Stimulated activated naive CD4-positive, alpha-beta T cell treated with Interleukin-2 at 50 U/mL for 16 hours (primary cell): ENCODE measurements at regions not wholly inside any gene's neighbourhood (a gene's known extent, or its start where the extent isn't known, plus 50 kb on each side); places are given as distances from the start of the nearest gene placed in this dataset.

Source experiments
- DNase-seq: peaks from one replicate; lab custom pipeline; 2025; lab: John Stamatoyannopoulos, UW

DNA sequence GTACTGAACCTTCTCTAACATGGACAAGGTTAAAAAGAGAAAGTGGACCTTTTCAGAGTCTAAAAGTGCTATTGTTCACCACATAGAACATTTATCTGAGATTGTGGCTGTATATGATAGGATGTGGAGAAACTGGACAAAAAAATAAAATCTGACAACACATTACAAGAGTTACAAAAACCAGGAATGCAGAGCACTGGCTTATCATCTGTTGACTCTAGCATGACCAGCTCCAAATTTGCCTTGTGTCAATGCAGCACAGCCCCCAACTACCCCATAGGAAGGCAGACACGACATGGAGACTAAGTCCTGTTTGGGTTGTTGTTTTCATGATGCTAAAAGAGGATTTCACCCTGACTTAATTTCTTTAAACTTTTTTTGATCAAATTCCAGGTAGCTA lies 436.9 kb upstream of the MARCKS start:
- DNase-seq: no peak

DNA sequence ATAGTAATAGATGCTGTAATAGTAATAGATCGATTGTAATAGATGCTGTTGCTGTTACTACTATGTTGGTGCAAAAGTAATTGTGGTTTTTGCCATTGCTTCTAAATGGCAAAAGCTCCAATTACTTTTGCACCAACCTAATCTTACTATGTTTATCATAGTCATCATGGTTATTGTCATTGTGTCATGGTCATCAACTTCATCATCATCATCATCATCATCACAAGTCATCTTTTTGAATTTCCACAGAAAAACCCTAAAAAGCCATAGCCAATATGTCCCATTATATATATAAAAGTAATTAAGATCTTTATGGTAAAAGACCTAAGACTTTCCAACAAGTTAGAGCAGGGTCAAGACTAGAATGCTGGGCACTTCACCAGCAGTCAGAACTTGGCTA lies 435.1 kb upstream of the MARCKS start:
- no peak for DNase-seq

DNA sequence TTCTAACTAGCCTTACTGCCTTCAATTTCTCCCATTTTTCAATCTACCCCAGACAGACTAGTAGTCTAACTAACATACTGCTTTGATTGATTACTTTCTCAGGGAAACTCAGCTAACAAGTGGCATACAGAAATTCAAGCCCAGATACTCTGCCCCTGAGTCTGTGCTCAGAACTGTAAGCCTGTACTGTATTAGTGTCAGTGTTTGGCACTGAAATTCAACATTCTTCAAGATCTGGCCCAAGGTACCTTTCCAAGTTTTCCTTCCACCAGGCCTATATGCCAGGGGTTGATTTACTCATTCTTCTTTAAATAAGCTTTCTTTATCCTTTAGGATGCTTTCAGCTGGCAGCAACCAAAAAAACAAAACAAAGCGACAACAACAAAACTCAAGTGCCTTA lies 433.2 kb upstream of the MARCKS start:
- DNase-seq: no peak

DNA sequence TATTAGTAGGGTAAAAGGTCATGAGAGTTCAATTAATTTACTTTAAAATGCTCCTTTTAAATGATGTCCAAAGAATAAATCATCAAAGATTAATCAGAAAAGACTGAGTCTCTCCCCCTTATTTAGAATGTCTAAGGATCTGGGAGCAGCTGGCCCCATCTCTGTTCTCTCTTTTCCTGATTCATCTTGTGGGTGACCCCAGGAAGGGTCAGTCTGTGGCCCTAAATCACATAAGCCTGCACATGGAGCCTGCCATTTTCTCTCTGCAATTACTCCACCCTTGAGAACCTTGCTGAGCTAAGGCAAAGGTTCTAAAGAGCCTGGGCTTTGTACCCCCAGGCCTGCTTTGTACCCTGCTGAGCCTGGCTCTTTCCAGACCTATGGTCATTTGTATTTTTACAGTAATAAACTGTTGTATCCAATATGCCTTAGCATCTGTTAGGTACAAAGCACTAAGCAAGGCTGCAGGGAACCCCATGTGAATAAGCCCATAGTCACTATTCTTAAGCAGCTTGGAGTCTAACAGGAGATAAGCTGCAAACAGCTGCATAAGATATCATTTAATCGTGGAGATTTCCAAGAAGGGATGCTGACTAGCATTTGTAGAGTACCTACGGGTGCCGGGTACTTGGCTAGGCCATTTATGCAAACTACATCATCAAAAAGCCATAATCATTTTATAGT lies 431.0 kb upstream of the MARCKS start:
- DNase-seq: no peak

DNA sequence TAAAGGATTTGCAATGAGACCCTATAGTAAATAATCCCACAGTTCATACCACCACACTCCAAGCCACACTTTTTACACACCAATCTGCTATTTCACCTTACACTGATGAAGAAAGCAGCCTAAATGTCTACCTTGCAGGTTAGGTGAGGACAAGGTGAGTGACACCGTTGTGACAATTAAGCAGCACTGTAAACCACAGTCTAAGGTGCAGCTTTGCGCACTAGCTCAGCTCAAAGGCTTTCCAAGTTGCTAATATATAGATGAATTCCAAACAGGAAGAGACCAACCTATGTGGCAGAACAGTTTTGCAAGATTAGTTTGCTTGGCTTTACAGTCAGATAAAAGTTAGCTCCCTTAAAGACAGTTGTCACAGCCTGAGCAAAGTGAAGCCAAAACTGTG lies 429.5 kb upstream of the MARCKS start:
- no peak for DNase-seq

DNA sequence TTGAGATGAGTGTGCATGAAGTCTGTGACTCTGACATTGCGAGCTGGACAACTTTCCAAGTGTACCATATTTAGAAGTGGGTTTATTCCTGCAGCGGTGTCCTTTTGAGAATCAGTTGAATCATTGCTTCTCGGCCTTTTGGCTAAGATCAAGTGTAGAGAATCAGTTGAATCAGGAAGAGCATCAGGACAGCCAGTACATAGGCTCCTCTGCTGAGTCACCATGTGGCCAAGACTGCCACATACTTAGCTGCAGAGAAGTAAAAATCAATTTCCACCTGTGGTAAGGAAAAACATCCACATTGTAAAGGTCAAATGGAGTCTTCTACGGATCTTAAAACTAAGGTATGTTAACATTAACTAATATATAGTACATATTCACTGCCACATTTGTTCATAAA lies 428.4 kb upstream of the MARCKS start:
- no peak for DNase-seq

DNA sequence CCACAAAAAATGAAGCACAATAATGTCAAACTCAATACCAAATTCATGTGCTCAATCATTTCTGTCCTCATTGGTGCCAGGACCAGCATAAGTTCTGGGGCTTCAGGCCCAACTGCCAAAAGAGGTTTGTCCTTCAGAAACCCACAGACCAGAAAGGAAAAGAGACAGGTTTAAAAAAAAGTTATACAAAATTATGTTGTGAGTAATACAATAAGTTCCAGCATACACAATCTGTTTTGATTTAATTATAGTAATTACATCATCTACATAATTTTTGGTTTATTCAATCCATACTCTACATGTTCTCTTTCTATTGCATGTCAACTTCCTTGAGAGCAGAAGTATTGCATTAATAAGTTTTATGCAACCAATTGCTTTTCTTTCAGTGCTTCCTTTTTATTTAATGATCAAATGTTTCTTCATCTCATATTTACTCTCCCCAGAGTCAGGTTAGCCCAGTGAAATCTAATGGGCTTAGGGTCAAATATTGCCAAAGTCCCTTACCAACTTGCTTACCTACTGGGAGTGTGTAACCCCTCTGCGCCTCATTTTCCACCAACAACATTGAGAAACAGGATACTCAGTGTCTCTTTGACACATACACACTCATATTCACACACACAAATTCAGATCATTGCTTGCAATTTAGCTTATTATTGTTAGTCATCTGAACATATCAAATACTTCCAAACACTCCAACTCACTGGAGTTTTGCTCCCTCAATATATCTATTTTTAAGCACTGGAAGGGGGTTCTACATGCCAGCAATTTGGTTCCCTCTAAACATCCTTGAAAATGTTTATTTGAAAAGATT lies 424.4 kb upstream of the MARCKS start:
- DNase-seq: no peak

DNA sequence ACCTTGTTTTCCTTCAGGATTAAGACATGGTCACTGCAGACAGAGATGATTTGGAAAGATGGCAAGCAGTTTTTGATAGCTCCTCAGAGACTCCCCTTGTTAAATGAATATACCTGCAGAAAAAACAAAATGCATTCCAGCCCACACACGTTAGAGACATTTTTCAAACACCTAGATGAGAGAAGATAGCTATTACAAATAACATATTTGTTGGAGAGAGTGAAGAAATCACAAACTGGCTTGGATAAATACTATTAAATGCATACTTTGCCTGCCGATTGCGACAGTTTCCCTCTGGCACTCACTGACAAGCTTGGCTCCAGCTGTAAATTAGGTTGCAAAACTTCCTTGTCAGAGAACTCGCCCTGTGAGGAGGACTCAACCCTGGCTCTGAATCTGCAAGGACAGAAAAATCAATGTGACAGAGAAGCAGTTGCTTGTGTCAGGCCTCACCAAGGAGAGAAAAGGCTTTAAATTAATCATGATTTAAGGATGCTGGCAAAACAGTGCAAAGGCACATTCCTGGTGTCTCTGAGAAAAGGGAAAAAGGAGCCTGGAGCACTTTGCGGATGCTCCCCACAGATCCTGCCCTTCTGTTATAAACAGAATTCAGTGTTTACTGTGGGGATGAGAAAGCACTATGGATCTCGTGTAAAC lies 423.7 kb upstream of the MARCKS start:
- no peak for DNase-seq

DNA sequence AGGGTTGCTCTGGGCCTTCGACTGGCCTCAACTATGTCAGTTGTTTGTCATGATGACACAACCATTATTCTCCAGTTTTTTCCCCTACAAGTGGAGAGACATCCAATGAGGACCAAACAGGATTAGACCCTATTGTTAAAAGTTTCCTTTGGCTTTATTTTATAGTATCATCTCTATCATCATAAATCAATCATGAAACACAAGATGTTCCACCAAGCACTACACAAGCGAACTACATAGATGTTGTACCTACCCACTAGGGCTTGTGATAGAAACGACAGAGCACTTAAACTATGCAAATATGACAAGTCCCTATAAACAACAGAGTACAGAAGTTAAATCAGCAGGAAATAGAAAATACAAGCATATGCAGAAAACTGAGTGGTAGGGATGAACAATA lies 422.5 kb upstream of the MARCKS start:
- DNase-seq: no peak

DNA sequence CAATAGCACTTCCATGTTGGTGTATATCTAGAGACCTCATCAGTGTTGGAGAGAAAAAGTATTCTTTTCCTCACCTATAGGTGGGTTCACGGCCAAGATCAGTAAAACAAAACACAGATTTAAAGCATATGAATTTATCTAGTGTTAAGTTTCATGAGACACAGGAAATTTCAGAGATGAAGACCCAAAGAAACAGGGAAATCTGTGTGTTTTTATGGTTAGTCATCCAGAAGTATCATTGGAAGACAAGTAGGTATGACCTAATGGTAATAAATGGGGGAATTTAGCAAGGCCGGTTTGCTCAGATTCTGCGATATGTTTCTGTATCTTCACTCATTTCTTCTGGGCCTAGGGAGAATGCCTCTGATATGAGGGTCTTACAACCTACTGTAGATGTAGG lies 419.6 kb upstream of the MARCKS start:
- DNase-seq: no peak

DNA sequence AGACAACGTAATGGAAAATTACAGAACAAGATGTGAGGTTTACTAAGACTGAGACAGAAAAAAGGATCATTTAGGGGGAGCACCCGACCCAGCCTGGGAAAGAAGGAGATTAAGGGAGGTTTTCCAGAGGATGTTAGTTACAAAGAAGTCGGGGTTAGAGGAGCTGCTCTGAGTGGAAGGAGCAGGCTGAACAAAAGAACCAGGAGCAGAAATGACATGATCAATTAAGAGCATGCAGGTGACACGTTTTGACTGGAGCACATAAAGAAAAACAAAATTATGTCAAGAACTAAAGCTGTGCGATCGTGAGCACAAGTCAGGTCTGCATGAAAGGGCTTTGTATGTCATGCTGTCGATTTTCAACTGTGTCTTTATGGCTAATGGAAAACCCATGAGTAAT lies 417.3 kb upstream of the MARCKS start:
- no peak for DNase-seq

DNA sequence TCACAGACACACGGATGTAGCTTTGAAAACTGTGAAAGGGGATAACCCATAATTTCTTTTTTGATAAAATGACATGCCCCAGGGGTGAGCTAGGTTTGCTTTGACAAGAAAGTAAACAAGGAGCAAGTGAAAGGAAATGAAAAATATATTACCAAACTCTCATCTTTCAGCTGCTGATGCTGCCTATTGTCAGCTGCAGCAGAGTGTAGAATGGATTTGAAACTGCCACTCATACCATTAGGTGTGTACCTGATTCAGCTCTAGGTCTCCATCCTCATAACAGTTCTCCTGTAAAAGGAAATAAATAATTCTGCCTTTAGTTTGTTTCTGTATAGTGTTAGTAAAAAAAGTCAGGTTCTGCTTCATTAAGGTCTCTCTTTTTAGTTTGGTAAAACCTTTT lies 415.1 kb upstream of the MARCKS start:
- no peak for DNase-seq

DNA sequence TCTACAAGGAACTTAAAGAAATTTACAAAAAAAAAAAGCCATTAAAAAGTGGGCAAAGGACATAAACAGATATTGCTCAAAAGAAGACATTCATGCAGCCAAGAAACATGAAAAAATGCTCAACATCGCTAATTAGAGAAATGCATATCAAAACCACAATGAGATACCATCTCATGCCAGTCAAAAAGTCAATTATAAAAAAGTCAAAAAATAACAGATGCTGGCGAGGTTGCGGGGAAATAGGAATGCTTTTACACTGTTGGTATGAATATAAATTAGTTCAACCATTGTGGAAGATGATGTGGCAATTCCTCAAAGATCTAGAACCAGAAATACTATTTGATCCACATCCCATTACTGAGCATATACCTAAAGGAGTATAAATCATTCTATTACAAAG lies 411.9 kb upstream of the MARCKS start:
- no peak for DNase-seq

DNA sequence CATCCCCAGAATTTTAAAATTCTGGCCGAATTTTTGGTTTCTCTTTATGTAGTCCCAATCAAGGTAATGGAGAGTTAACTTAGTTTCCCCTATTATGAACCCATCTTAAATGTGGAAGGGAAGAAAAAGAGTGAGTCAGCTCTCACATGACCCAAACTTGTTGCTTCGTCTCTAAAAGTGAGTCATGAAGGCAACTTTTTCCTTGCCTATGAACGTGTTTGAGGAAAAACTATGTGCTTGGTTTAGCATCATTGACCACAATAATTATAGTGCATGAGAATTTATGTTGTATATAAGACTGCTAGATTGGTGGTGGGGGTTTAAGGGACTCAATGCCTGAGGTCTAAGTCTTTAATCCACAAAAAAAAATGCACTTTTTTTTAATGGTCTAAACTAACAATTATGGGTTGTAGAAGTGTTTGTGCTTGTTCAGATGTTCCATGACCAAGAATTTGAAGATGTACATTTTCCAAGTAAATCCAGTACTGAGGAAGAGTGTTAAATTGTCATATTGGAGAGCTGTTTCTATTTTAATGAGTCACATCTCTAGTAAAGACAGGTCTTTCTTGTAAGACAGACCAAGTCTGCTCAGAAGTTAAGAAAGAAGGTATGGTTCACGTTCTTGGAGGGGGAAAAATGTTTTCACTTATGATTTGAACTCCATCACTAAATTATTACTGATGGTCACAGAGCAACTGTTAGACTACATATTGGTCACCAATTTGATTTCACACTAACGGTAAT lies 409.9 kb upstream of the MARCKS start:
- DNase-seq: no peak

DNA sequence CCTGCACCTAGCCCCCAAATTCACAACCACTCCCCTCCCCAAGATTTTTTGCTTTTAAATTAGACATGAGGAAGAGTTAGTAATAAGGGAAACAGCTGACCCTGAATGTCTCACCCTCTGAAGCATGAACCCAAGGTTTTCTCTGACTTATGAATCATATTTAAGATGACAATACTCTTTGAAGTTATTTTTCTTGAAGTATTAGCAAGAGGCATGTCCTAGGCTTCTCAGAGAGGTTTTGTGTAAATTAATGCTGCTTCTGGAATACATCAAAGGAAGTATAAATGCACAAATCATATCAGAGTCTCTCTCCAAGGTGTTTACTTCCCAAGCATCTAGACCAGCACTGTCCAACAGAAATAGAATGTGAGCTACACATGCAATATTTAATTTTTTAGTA lies 408.1 kb upstream of the MARCKS start:
- no peak for DNase-seq

DNA sequence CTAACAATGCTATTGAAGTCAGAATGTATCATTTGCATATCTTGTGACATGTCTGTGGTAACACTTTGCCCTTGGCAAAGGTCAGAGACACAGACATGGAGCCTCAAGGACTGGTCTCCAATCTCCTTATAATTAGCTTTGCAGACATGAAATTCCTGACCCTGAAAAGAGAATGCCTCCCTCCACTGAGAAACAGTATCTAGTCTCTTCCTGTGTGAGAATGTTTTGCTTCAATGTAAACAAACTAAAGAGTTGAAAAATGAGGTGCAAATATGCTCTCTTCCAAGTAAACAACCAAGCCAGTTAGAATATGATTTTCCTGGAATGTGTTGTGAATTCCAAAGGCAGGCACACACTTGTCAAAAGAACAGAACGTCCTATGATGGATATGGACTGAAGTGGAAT lies 407.1 kb upstream of the MARCKS start:
- DNase-seq: no peak

DNA sequence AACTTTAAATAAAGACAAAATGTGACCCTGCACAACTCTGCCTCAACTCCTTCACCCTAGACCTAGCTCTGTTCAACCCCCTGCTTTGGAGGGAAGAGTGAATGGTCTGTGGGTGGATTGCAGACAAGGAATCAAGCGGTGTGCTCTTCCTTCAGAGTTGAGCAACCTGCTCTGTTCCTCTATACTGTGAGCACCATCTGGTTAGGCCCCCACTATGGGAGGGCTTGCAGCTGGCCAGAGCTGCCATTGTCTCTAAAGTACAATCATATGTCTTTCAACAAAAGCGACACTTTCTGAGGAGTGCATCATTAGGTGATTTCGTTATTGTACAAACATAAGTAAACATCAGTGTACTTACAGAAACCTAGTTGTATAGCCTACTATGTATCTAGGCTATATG lies 406.1 kb upstream of the MARCKS start:
- DNase-seq: no peak

DNA sequence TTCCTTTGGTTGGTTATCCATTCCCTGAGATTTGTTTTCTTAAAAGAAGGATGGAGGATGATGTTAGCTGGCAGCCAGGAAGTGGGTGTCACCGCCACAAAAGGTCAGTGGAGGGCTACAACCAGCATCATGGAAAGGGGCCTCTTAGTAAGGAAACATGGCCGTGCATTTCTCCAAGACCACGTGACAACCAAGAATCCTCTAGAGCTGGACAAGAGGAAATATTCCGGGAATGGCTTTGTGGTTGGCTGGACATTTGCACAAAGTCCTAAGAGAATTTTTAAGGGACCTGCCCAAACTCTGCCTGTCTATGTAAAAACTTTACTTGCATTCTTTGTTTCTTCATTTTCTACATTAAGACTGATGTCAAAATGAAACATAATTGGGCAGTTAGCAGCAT lies 399.9 kb upstream of the MARCKS start:
- no peak for DNase-seq

DNA sequence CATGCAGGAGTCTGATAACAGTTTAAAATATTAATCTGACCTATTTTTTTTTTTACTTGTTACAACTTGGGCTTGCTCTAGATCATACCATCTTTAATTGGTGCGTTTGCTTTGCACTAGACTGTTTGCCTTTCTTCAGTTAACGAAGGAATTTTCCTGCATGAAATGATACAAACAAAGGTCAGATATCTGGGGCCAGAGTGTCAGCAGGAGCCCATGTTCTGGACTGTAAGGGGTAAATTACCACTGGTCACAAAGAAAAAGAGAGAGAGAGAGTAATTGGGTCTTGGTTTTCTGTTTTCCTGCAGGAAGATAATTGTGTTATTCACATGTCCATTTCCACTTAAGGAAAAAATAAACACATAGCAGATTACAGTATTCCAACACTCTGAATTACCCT lies 399.4 kb upstream of the MARCKS start:
- no peak for DNase-seq

DNA sequence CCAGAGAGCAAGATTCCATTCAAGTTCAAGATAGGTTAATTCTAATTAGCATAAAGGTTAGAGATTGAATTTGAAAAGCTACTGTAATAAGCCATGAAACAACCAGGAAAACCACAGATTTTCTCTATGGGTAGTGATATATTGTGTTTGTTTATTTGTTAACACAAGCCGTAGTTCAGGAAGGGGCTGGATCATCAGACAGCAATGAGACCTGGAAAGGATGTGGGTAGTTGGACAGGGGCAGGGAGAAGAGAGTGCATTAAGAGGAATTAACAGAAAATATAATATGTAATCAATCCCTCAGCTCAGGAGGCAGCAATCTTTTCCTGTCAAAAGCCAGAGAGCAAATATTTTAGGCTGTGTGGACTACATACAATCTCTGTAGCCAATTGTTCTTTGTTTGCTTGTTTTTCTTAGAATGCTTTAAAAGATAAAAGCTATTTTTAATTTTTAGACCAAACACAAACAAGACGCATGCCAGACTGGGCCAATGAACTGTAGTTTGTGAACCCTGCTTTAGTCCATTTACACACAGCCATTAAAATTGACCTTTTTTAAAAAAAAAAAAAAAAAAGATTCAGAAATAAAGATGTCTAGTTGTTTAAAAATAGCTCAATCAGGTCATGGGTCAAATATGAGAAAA lies 398.7 kb upstream of the MARCKS start:
- no peak for DNase-seq

DNA sequence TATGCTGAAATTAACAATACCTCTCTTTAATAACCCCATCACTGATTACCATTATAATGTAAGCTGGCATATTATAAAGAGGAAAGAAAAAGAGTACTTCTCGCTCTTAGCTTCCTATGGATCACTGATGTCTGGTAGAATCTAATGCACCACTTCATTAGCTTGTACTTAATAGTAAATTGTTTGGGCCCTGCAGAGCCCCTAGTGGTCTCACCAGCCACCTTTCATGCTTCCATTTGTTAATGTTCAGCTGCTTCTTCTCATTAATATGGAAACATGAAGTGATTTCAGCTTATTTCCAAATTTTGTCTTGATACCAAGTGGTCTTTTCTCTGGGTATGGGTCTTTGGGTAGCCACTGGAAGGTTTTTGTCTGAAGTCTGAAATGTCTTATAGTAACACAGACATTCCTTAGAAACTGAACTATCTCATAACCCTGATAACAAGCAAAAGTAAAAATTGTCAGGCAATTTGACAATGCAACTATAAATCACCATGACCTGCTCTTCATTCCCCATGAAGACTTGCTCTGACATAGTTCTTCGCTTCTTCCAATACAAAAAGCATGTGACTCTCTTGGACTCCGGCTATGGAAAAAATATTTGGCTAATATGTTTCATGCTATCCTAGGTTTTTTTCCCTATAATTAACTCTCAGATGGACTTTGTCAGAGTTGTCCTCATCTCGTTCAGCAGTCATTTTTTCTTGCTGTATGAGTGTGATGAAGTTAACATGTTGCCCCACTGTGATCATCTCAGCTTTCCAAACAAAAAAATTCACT lies 395.8 kb upstream of the MARCKS start:
- DNase-seq: no peak
